Activated naive CD4-positive, alpha-beta T cell treated with anti-CD3 and anti-CD28 coated beads, Interleukin-2, amount 10 ng/mL, durations not matched to agents 7 days and 5 days (primary cell): ENCODE measurements at regions not wholly inside any gene's neighbourhood (a gene's known extent, or its start where the extent isn't known, plus 50 kb on each side); places are given as distances from the start of the nearest gene placed in this dataset.
"Not testable (repeated sequence)": the region's sequence is repeated elsewhere in the genome, so short reads cannot be mapped to it uniquely, and the experiment has no call there.

Source experiments
- CTCF ChIA-PET: fragments of 350-600 bp; sonication (Branson Sonifier 250); formaldehyde crosslinking; loops from one replicate; lab custom pipeline; 2021; ENCODE audit warnings: antibody characterized with exemption; lab: Charles Lee
- DNase-seq: peaks from one replicate; pipeline ENCODE4 v3.0.0-alpha.2; 2020
- H3K27ac Mint-ChIP-seq: one replicate; pipeline ENCODE4 v1.8.0; 2021; ENCODE audit warnings: mild to moderate bottlenecking, moderate library complexity, mixed read lengths
- H3K27me3 Mint-ChIP-seq: one replicate; pipeline ENCODE4 v1.8.0; 2021; ENCODE audit warnings: mild to moderate bottlenecking, mixed read lengths
- H3K36me3 Mint-ChIP-seq: one replicate; pipeline ENCODE4 v1.8.0; 2021; ENCODE audit warnings: mixed read lengths
- H3K4me1 Mint-ChIP-seq: one replicate; pipeline ENCODE4 v1.8.0; 2021; ENCODE audit warnings: mixed read lengths
- H3K4me3 Mint-ChIP-seq: one replicate; pipeline ENCODE4 v1.8.0; 2021; ENCODE audit warnings: mild to moderate bottlenecking, moderate library complexity, mixed read lengths
- H3K9me3 Mint-ChIP-seq: one replicate; pipeline ENCODE4 v1.8.0; 2021; ENCODE audit warnings: mixed read lengths

- H3K27ac Mint-ChIP-seq = peak overlapping the region; percentile 86
- peaks cover 48% of the 10 kb centered on the region for H3K4me1 Mint-ChIP-seq
- H3K27me3 Mint-ChIP-seq = no peaks in the 10 kb centered on the region
- H3K4me3 Mint-ChIP-seq = no peak overlapping the region
- peaks cover 62% of the 10 kb centered on the region for H3K9me3 Mint-ChIP-seq
- DNase-seq = no peak
- H3K36me3 Mint-ChIP-seq = peaks cover 57% of the 10 kb centered on the region
- CTCF ChIA-PET = interaction anchor here (1.1 kb wide), 1 partner anchor 173 kb away, joined by 3 read pairs; no protein-coding TSS in a partner anchor
Observed at GRCh38 chr6:130524552-130524951, 158.7 kb downstream of the TMEM200A start.

GRCh38 chr6:130525408-130525807 is 159.6 kb downstream of the TMEM200A start:
- peaks cover 63% of the 10 kb centered on the region for H3K9me3 Mint-ChIP-seq
- H3K36me3 Mint-ChIP-seq = peaks cover 60% of the 10 kb centered on the region
- H3K27ac Mint-ChIP-seq = peak overlapping the region; percentile 78
- no peak for DNase-seq
- H3K4me1 Mint-ChIP-seq = peaks cover 46% of the 10 kb centered on the region
- CTCF ChIA-PET = interaction anchor here (1.2 kb wide), 1 partner anchor 10 kb away, joined by 3 read pairs; no protein-coding TSS in a partner anchor
- H3K4me3 Mint-ChIP-seq = no peak overlapping the region
- H3K27me3 Mint-ChIP-seq = no peaks in the 10 kb centered on the region

GRCh38 chr6:130526466-130526865 is 160.6 kb downstream of the TMEM200A start:
- Mint-ChIP-seq H3K27me3 (no peaks in the 10 kb centered on the region), H3K9me3 (peaks cover 62% of the 10 kb centered on the region), H3K27ac (no peak overlapping the region), H3K36me3 (peaks cover 59% of the 10 kb centered on the region), H3K4me3 (no peak overlapping the region), H3K4me1 (peaks cover 39% of the 10 kb centered on the region)
- no peak for DNase-seq
- CTCF ChIA-PET = interaction anchor here (0.5 to 1.2 kb wide), 4 partner anchors 8 to 50 kb away, joined by 3 read pairs; no protein-coding TSS in a partner anchor

- Mint-ChIP-seq H3K4me3 (no peak overlapping the region), H3K4me1 (peaks cover 39% of the 10 kb centered on the region), H3K27me3 (no peaks in the 10 kb centered on the region), H3K36me3 (peaks cover 58% of the 10 kb centered on the region), H3K9me3 (peaks cover 65% of the 10 kb centered on the region), H3K27ac (no peak overlapping the region)
- DNase-seq = no peak
- CTCF ChIA-PET = interaction anchor here (1.2 kb wide), 2 partner anchors 8 to 9 kb away, joined by 3 read pairs; no protein-coding TSS in a partner anchor
Observed at GRCh38 chr6:130527173-130527572, 161.4 kb downstream of the TMEM200A start.

GRCh38 chr6:130529569-130530149 is 163.8 kb downstream of the TMEM200A start:
- H3K4me1 Mint-ChIP-seq = peaks cover 26% of the 10 kb centered on the region
- H3K27ac Mint-ChIP-seq = no peak overlapping the region
- H3K27me3 Mint-ChIP-seq = no peaks in the 10 kb centered on the region
- CTCF ChIA-PET = no interaction called here
- no peak for DNase-seq
- no peak overlapping the region for H3K4me3 Mint-ChIP-seq
- H3K36me3 Mint-ChIP-seq = peaks cover 46% of the 10 kb centered on the region
- H3K9me3 Mint-ChIP-seq = peaks cover 52% of the 10 kb centered on the region

GRCh38 chr6:130534627-130535026 is 168.8 kb downstream of the TMEM200A start:
- H3K27me3 Mint-ChIP-seq = no peaks in the 10 kb centered on the region
- no peak for DNase-seq
- peaks cover 12% of the 10 kb centered on the region for H3K4me1 Mint-ChIP-seq
- CTCF ChIA-PET = interaction anchor here (0.8 kb wide), 1 partner anchor 42 kb away, joined by 4 read pairs; no protein-coding TSS in a partner anchor
- no peak overlapping the region for H3K27ac Mint-ChIP-seq
- H3K4me3 Mint-ChIP-seq = no peak overlapping the region
- H3K36me3 Mint-ChIP-seq = peaks cover 40% of the 10 kb centered on the region
- H3K9me3 Mint-ChIP-seq = peaks cover 46% of the 10 kb centered on the region

GRCh38 chr6:130535242-130535641 is 169.4 kb downstream of the TMEM200A start:
- no peaks in the 10 kb centered on the region for H3K27me3 Mint-ChIP-seq
- H3K4me1 Mint-ChIP-seq = peaks cover 12% of the 10 kb centered on the region
- DNase-seq = no peak
- no peak overlapping the region for H3K4me3 Mint-ChIP-seq
- H3K36me3 Mint-ChIP-seq = peaks cover 41% of the 10 kb centered on the region
- H3K9me3 Mint-ChIP-seq = peaks cover 48% of the 10 kb centered on the region
- CTCF ChIA-PET = interaction anchor here (0.8 to 1.0 kb wide), 2 partner anchors 8 to 41 kb away, joined by 3 to 4 read pairs; no protein-coding TSS in a partner anchor
- no peak overlapping the region for H3K27ac Mint-ChIP-seq

GRCh38 chr6:130537447-130537846 is 171.6 kb downstream of the TMEM200A start:
- Mint-ChIP-seq H3K36me3 (peaks cover 34% of the 10 kb centered on the region), H3K27ac (peak overlapping the region; percentile 44), H3K4me3 (no peak overlapping the region), H3K4me1 (peaks cover 12% of the 10 kb centered on the region), H3K27me3 (no peaks in the 10 kb centered on the region), H3K9me3 (peaks cover 38% of the 10 kb centered on the region)
- CTCF ChIA-PET = no interaction called here
- peak; percentile 31 for DNase-seq

GRCh38 chr6:130547723-130548122 is 181.9 kb downstream of the TMEM200A start:
- no peak for DNase-seq
- H3K4me1 Mint-ChIP-seq = no peaks in the 10 kb centered on the region
- peaks cover 8% of the 10 kb centered on the region for H3K27me3 Mint-ChIP-seq
- H3K4me3 Mint-ChIP-seq = no peak overlapping the region
- CTCF ChIA-PET = no interaction called here
- peaks cover 5% of the 10 kb centered on the region for H3K36me3 Mint-ChIP-seq
- H3K27ac Mint-ChIP-seq = no peak overlapping the region
- H3K9me3 Mint-ChIP-seq = peaks cover 9% of the 10 kb centered on the region

- Mint-ChIP-seq H3K4me1 (peaks cover 15% of the 10 kb centered on the region), H3K4me3 (no peak overlapping the region), H3K36me3 (peaks cover 12% of the 10 kb centered on the region), H3K27me3 (no peaks in the 10 kb centered on the region), H3K9me3 (peaks cover 12% of the 10 kb centered on the region), H3K27ac (no peak overlapping the region)
- CTCF ChIA-PET = no interaction called here
- DNase-seq = no peak
Observed at GRCh38 chr6:130557481-130558112, 191.8 kb downstream of the TMEM200A start.

- H3K27me3 Mint-ChIP-seq = no peaks in the 10 kb centered on the region
- DNase-seq = no peak
- CTCF ChIA-PET = no interaction called here
- peaks cover 12% of the 10 kb centered on the region for H3K9me3 Mint-ChIP-seq
- H3K27ac Mint-ChIP-seq = no peak overlapping the region
- H3K36me3 Mint-ChIP-seq = peaks cover 10% of the 10 kb centered on the region
- no peak overlapping the region for H3K4me3 Mint-ChIP-seq
- peaks cover 15% of the 10 kb centered on the region for H3K4me1 Mint-ChIP-seq
Observed at GRCh38 chr6:130558131-130558530, 192.3 kb downstream of the TMEM200A start.

- H3K27me3 Mint-ChIP-seq = no peaks in the 10 kb centered on the region
- no peak for DNase-seq
- H3K4me3 Mint-ChIP-seq = no peak overlapping the region
- H3K4me1 Mint-ChIP-seq = peaks cover 15% of the 10 kb centered on the region
- no peak overlapping the region for H3K27ac Mint-ChIP-seq
- H3K9me3 Mint-ChIP-seq = peaks cover 12% of the 10 kb centered on the region
- H3K36me3 Mint-ChIP-seq = peaks cover 6% of the 10 kb centered on the region
- CTCF ChIA-PET = no interaction called here
Observed at GRCh38 chr6:130559166-130559565, 193.3 kb downstream of the TMEM200A start.

- Mint-ChIP-seq H3K27me3 (no peaks in the 10 kb centered on the region), H3K4me1 (peaks cover 15% of the 10 kb centered on the region), H3K27ac (no peak overlapping the region), H3K9me3 (peaks cover 11% of the 10 kb centered on the region), H3K36me3 (peaks cover 6% of the 10 kb centered on the region), H3K4me3 (no peak overlapping the region)
- no peak for DNase-seq
- CTCF ChIA-PET = interaction anchor here (0.7 kb wide), 1 partner anchor 71 kb away, joined by 3 read pairs; no protein-coding TSS in a partner anchor
Observed at GRCh38 chr6:130560231-130560630, 194.4 kb downstream of the TMEM200A start.

GRCh38 chr6:130561159-130561558 is 195.3 kb downstream of the TMEM200A start:
- H3K4me3 Mint-ChIP-seq, DNase-seq, H3K27me3 Mint-ChIP-seq, H3K36me3 Mint-ChIP-seq, H3K27ac Mint-ChIP-seq, CTCF ChIA-PET: not testable (repeated sequence)
- Mint-ChIP-seq H3K4me1 (peaks cover 15% of the 10 kb centered on the region), H3K9me3 (peaks cover 11% of the 10 kb centered on the region)

GRCh38 chr6:130565696-130566095 is 199.9 kb downstream of the TMEM200A start:
- CTCF ChIA-PET = no interaction called here
- Mint-ChIP-seq H3K27ac (no peak overlapping the region), H3K9me3 (peaks cover 17% of the 10 kb centered on the region), H3K27me3 (no peaks in the 10 kb centered on the region), H3K36me3 (peaks cover 9% of the 10 kb centered on the region), H3K4me3 (no peak overlapping the region), H3K4me1 (peaks cover 13% of the 10 kb centered on the region)
- no peak for DNase-seq
